CD4-positive, alpha-beta T cell treated with Interleukin-2 at 100 ng/mL for 4 hours (primary cell): ENCODE measurements at regions not wholly inside any gene's neighbourhood (a gene's known extent, or its start where the extent isn't known, plus 50 kb on each side); places are given as distances from the start of the nearest gene placed in this dataset.
A peak's percentile ranks its signal among the peaks of the same experiment; 100 is the strongest.

Experiments used
- DNase-seq: peaks from one replicate; pipeline ENCODE4 v3.0.0-alpha.2; 2020; ENCODE audit warnings: low spot score

GRCh38 chr7:106196460-106197021 is 84.4 kb upstream of the SYPL1 start:
- DNase-seq, result no peak

GRCh38 chr7:106193661-106194060 is 81.5 kb upstream of the SYPL1 start:
- no peak for DNase-seq

- no peak for DNase-seq
Measured at GRCh38 chr7:106190589-106191330, 78.6 kb upstream of the SYPL1 start.

GRCh38 chr7:106187613-106188350 is 75.7 kb upstream of the SYPL1 start:
- DNase-seq, result no peak

- no peak for DNase-seq
Measured at GRCh38 chr7:106185719-106186118, 73.6 kb upstream of the SYPL1 start.

- DNase-seq, result no peak
Measured at GRCh38 chr7:106183952-106184351, 71.8 kb upstream of the SYPL1 start.

- DNase-seq, result no peak
Measured at GRCh38 chr7:106182904-106183303, 70.8 kb upstream of the SYPL1 start.

GRCh38 chr7:106181658-106182265 is 69.7 kb upstream of the SYPL1 start:
- no peak for DNase-seq

- no peak for DNase-seq
Measured at GRCh38 chr7:106180721-106181120, 68.6 kb upstream of the SYPL1 start.

GRCh38 chr7:106179256-106179655 is 67.1 kb upstream of the SYPL1 start:
- DNase-seq, result no peak

GRCh38 chr7:106178593-106179134 is 66.6 kb upstream of the SYPL1 start:
- DNase-seq, result no peak

GRCh38 chr7:106177738-106178592 is 65.9 kb upstream of the SYPL1 start:
- no peak for DNase-seq

- no peak for DNase-seq
Measured at GRCh38 chr7:106177300-106177690, 65.2 kb upstream of the SYPL1 start.

- peak; percentile 62 for DNase-seq
Measured at GRCh38 chr7:106176414-106177299, 64.5 kb upstream of the SYPL1 start.

- no peak for DNase-seq
Measured at GRCh38 chr7:106175507-106175906, 63.4 kb upstream of the SYPL1 start.

- DNase-seq, result no peak
Measured at GRCh38 chr7:106170651-106171050, 58.5 kb upstream of the SYPL1 start.

GRCh38 chr7:106169821-106170610 is 57.9 kb upstream of the SYPL1 start:
- DNase-seq, result no peak

- no peak for DNase-seq
Measured at GRCh38 chr7:106167439-106168136, 55.5 kb upstream of the SYPL1 start.
